HG02798 (cell line): ENCODE measurements at regions not wholly inside any gene's neighbourhood (a gene's known extent, or its start where the extent isn't known, plus 50 kb on each side); places are given as distances from the start of the nearest gene placed in this dataset.
"Not testable (repeated sequence)": the region's sequence is repeated elsewhere in the genome, so short reads cannot be mapped to it uniquely, and the experiment has no call there.

ENCODE experiments used
- ATAC-seq: cut with Tn5 transposase; IDR thresholded peaks from one replicate; pipeline ENCODE4 v1.9.1; 2021; ENCODE audit warnings: mild to moderate bottlenecking; ENCODE audit not compliant: unreplicated experiment, poor library complexity

- no peak for ATAC-seq
These were observed 194.6 kb downstream of the CDH26 start for GRCh38 chr20:60152792-60153191.

- ATAC-seq: no peak
These were observed 202.4 kb downstream of the CDH26 start for GRCh38 chr20:60160451-60161145.

GRCh38 chr20:60167812-60168211 lies 209.6 kb downstream of the CDH26 start:
- no peak for ATAC-seq

GRCh38 chr20:60168963-60169362 lies 210.7 kb downstream of the CDH26 start:
- ATAC-seq: no peak

GRCh38 chr20:60170116-60170515 lies 211.9 kb downstream of the CDH26 start:
- ATAC-seq: no peak

- ATAC-seq: no peak
These were observed 213.1 kb downstream of the CDH26 start for GRCh38 chr20:60171313-60171712.

GRCh38 chr20:60171738-60172137 lies 213.5 kb downstream of the CDH26 start:
- no peak for ATAC-seq

- ATAC-seq: no peak
These were observed 214.2 kb downstream of the CDH26 start for GRCh38 chr20:60172346-60172984.

- ATAC-seq: no peak
These were observed 218.9 kb downstream of the CDH26 start for GRCh38 chr20:60177080-60177479.

- ATAC-seq: no peak
These were observed 222.8 kb downstream of the CDH26 start for GRCh38 chr20:60180986-60181385.

- no peak for ATAC-seq
These were observed 228.2 kb downstream of the CDH26 start for GRCh38 chr20:60186412-60186811.

GRCh38 chr20:60187683-60188082 lies 229.5 kb downstream of the CDH26 start:
- ATAC-seq: no peak

- ATAC-seq: no peak
These were observed 232.8 kb downstream of the CDH26 start for GRCh38 chr20:60191014-60191413.

- ATAC-seq: no peak
These were observed 234.1 kb downstream of the CDH26 start for GRCh38 chr20:60192326-60192725.

- not testable (repeated sequence) for ATAC-seq
These were observed 240.9 kb downstream of the CDH26 start for GRCh38 chr20:60199132-60199531.

- no peak for ATAC-seq
These were observed 241.6 kb downstream of the CDH26 start for GRCh38 chr20:60199866-60200265.

GRCh38 chr20:60200305-60200918 lies 242.2 kb downstream of the CDH26 start:
- ATAC-seq: no peak

GRCh38 chr20:60201198-60201835 lies 243.1 kb downstream of the CDH26 start:
- no peak for ATAC-seq

GRCh38 chr20:60202046-60202445 lies 243.8 kb downstream of the CDH26 start:
- no peak for ATAC-seq

- no peak for ATAC-seq
These were observed 245.2 kb downstream of the CDH26 start for GRCh38 chr20:60203451-60203850.

- ATAC-seq: no peak
These were observed 246.4 kb downstream of the CDH26 start for GRCh38 chr20:60204601-60205000.
